Epithelial cell of prostate (primary cell): ENCODE measurements at regions not wholly inside any gene's neighbourhood (a gene's known extent, or its start where the extent isn't known, plus 50 kb on each side); places are given as distances from the start of the nearest gene placed in this dataset.

Experiments used
- DNase-seq: peaks from one replicate; pipeline ENCODE4 v3.0.0-alpha.2; 2011; ENCODE audit warnings: low read depth, low spot score
- H3K27ac ChIP-seq: fragments of 450-650 bp; 2 replicates; pipeline ENCODE4 v1.5.1; 2017; ENCODE audit warnings: mild to moderate bottlenecking

GRCh38 chr9:28735738-28736342 is 1162.6 kb upstream of the C9orf72 start:
- DNase-seq: peak; percentile 53
- H3K27ac ChIP-seq: no peak overlapping the region

GRCh38 chr9:28741459-28741858 is 1168.2 kb upstream of the C9orf72 start:
- H3K27ac ChIP-seq: no peak overlapping the region
- DNase-seq: no peak

GRCh38 chr9:28747351-28747985 is 1174.2 kb upstream of the C9orf72 start:
- no peak overlapping the region for H3K27ac ChIP-seq

GRCh38 chr9:28750136-28750535 is 1176.9 kb upstream of the C9orf72 start:
- DNase-seq: no peak
- no peak overlapping the region for H3K27ac ChIP-seq

More at GRCh38 chr9:28747351-28747985, 1174.2 kb upstream of the C9orf72 start:
- DNase-seq: no peak

GRCh38 chr9:28758341-28758740 is 1185.1 kb upstream of the C9orf72 start:
- DNase-seq: no peak
- H3K27ac ChIP-seq: no peak overlapping the region

GRCh38 chr9:28758971-28759370 is 1185.7 kb upstream of the C9orf72 start:
- no peak for DNase-seq
- no peak overlapping the region for H3K27ac ChIP-seq

- H3K27ac ChIP-seq: no peak overlapping the region
- no peak for DNase-seq
Observed at GRCh38 chr9:28762167-28762566, 1188.9 kb upstream of the C9orf72 start.

GRCh38 chr9:28764532-28764931 is 1191.3 kb upstream of the C9orf72 start:
- no peak for DNase-seq
- no peak overlapping the region for H3K27ac ChIP-seq

- DNase-seq: no peak
- no peak overlapping the region for H3K27ac ChIP-seq
Observed at GRCh38 chr9:28770226-28770625, 1196.9 kb upstream of the C9orf72 start.

GRCh38 chr9:28770827-28771226 is 1197.5 kb upstream of the C9orf72 start:
- DNase-seq: no peak
- no peak overlapping the region for H3K27ac ChIP-seq

- no peak for DNase-seq
- no peak overlapping the region for H3K27ac ChIP-seq
Observed at GRCh38 chr9:28774433-28775235, 1201.4 kb upstream of the C9orf72 start.

- no peak overlapping the region for H3K27ac ChIP-seq
- peak; percentile 12 for DNase-seq
Observed at GRCh38 chr9:28779243-28779642, 1206.0 kb upstream of the C9orf72 start.

GRCh38 chr9:28781481-28781880 is 1208.2 kb upstream of the C9orf72 start:
- no peak for DNase-seq
- H3K27ac ChIP-seq: no peak overlapping the region

- H3K27ac ChIP-seq: peak overlapping the region; percentile 26
- peak; percentile 60 for DNase-seq
Observed at GRCh38 chr9:28782630-28783029, 1209.3 kb upstream of the C9orf72 start.

GRCh38 chr9:28792716-28793115 is 1219.4 kb upstream of the C9orf72 start:
- DNase-seq: no peak
- H3K27ac ChIP-seq: no peak overlapping the region

- no peak for DNase-seq
- H3K27ac ChIP-seq: no peak overlapping the region
Observed at GRCh38 chr9:28799876-28800275, 1226.6 kb upstream of the C9orf72 start.

GRCh38 chr9:28801144-28801799 is 1228.0 kb upstream of the C9orf72 start:
- H3K27ac ChIP-seq: no peak overlapping the region
- peak; percentile 12 for DNase-seq

- H3K27ac ChIP-seq: no peak overlapping the region
- no peak for DNase-seq
Observed at GRCh38 chr9:28805197-28805596, 1231.9 kb upstream of the C9orf72 start.

- no peak overlapping the region for H3K27ac ChIP-seq
- DNase-seq: no peak
Observed at GRCh38 chr9:28808042-28808441, 1234.8 kb upstream of the C9orf72 start.

GRCh38 chr9:28810388-28811075 is 1237.3 kb upstream of the C9orf72 start:
- H3K27ac ChIP-seq: peak overlapping the region; percentile 28
- peak; percentile 18 for DNase-seq
